ENCODE measurements at regions not wholly inside any gene's neighbourhood (a gene's known extent, or its start where the extent isn't known, plus 50 kb on each side); places are given as distances from the start of the nearest gene placed in this dataset.

DNA sequence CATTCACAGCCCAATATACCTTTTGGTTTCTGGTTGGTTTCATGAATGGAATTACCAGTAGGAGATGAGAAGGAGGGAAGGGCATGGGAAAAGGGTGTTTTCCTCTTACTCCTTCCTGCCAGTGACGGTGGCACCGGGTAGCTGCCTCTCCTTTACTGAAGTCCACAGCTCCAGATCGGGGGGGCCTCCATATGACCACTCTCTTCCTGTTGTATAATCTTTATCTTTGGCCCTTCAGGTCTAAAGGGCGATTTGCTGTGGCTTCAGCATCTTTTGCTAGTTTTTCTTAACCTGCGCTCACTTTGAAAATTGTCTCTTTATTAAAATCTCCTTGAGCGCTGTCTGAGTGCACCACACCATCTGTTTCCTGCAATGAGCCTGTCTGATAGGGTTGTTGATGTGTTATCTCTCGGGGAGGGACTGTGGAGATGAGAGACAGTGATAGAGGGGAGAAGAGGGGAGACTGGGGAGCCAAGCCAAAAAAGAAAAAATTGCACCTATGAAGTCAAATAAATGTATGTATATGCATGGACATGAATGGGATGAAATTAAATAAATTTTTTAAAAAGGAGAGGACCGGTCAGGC is 449.3 kb upstream of the KLF4 start:
- no peak for TF ChIP-seq POLR2A (IDR thresholded peaks at IDR 0.05)
- TF ChIP-seq, protein P1, sequence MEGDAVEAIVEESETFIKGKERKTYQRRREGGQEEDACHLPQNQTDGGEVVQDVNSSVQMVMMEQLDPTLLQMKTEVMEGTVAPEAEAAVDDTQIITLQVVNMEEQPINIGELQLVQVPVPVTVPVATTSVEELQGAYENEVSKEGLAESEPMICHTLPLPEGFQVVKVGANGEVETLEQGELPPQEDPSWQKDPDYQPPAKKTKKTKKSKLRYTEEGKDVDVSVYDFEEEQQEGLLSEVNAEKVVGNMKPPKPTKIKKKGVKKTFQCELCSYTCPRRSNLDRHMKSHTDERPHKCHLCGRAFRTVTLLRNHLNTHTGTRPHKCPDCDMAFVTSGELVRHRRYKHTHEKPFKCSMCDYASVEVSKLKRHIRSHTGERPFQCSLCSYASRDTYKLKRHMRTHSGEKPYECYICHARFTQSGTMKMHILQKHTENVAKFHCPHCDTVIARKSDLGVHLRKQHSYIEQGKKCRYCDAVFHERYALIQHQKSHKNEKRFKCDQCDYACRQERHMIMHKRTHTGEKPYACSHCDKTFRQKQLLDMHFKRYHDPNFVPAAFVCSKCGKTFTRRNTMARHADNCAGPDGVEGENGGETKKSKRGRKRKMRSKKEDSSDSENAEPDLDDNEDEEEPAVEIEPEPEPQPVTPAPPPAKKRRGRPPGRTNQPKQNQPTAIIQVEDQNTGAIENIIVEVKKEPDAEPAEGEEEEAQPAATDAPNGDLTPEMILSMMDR (IDR thresholded peaks at IDR 0.05) = no peak
